ENCODE measurements at regions not wholly inside any gene's neighbourhood (a gene's known extent, or its start where the extent isn't known, plus 50 kb on each side); places are given as distances from the start of the nearest gene placed in this dataset.
"Not testable (repeated sequence)": the region's sequence is repeated elsewhere in the genome, so short reads cannot be mapped to it uniquely, and the experiment has no call there.

DNA sequence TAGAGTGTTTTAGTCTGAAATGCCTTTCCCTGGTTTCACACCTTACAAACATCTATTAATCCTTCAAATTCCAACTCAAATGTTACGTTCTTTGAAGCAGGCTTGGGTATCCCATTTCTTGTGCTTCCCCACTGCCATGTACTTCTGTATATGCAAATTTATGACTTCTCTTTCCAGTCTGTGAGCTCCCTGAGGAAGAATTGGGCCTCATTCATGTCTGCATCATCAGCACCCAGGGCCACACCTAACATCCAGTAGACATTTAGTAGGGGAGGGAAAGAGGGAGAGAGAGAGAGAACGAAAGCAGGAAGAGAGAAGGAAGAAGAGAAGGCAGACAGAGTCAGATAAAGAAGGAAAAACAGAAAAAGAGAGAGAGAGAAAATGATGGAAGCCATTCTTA is 53.3 kb upstream of the KY start:
- no peak for DNase-seq

DNA sequence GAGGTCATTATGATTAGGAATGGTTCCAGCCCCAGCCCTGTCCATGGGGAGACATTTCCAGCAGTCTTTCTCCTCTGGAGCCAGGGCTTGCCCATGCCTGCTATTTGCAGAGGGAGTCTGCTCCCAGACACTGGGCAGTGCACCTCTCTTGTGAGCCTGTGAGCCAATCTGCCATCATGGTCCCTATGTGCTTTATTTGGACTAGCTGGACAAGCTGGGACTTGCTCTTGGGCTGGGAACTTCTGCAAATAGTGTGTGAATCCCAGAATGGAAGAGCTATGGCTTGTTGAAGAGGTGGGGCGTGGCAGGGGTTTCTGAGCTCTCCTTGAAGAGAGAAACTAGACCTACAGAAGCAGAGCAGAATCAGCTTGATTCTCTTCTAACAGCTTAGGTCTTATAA is 53.7 kb upstream of the KY start:
- no peak for DNase-seq

- DNase-seq = peak; percentile 79
Measured at GRCh38 chr3:134707908-134708597, 57.2 kb upstream of the KY start.

DNA sequence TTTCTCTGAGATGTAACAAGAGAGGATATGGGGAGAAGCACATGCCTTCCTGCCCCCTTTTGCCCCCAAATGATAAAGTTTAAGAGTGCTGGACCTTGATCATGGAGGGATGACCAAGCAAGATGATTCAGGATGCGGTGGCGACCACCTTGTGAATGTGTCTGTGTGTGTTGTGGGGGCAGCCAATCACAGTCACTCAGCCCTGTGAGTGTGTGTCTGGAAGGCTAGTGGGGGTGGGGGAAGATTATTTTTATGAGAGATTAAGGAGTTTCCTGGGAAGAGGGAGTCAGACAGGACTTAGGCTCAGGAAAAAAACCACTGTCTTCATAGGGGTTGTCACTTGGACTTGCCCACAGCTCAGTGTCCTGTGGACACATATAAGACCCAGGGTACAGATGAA is 57.8 kb upstream of the KY start:
- DNase-seq = peak; percentile 58

DNA sequence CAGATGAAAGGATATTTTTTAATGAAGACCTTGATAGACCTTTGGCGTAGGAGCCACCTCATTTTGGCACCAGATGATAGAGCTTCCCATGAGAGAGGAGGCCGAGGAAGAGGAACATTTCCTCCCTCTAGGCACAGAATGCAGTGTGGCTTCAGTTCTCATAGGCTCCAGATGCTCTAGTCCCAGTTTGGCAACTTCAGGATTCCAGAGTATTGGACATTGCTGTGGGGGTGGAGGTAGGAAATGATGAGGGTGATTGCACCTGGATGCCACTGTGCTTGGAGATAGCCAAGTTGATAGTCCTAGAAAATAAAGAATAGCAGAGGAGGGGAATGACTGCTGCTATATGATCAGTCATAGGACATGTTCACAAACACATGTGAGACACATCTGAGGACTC is 58.3 kb upstream of the KY start:
- no peak for DNase-seq

GRCh38 chr3:134709561-134710312 is 58.9 kb upstream of the KY start:
- peak; percentile 72 for DNase-seq

DNA sequence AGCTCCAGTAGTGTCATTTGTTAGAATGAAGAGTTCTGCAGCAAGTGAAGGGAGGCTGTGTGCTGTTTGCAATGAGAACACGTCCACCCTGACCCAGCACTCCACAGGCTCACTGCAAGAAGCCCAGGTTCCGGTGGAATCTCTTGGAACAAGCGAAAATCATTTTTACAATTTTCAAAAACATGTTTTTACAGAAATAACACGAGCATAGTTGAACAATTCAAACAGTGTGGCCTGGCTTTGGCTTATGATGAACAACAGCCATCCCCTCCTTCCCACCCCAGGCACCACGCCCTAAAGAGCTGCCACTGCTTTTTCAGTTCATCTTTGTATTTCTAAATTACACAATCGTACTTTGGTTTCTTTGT is 59.5 kb upstream of the KY start:
- no peak for DNase-seq

- peak; percentile 55 for DNase-seq
Measured at GRCh38 chr3:134711284-134711683, 60.5 kb upstream of the KY start.

- DNase-seq = no peak
Measured at GRCh38 chr3:134713671-134714070, 62.8 kb upstream of the KY start.

- peak; percentile 88 for DNase-seq
Measured at GRCh38 chr3:134718726-134719125, 67.9 kb upstream of the KY start.

- DNase-seq = peak; percentile 11
Measured at GRCh38 chr3:134721214-134721613, 70.4 kb upstream of the KY start.

- no peak for DNase-seq
Measured at GRCh38 chr3:134722969-134723368, 72.1 kb upstream of the EPHB1 start.

- no peak for DNase-seq
Measured at GRCh38 chr3:134729649-134730048, 65.4 kb upstream of the EPHB1 start.

DNA sequence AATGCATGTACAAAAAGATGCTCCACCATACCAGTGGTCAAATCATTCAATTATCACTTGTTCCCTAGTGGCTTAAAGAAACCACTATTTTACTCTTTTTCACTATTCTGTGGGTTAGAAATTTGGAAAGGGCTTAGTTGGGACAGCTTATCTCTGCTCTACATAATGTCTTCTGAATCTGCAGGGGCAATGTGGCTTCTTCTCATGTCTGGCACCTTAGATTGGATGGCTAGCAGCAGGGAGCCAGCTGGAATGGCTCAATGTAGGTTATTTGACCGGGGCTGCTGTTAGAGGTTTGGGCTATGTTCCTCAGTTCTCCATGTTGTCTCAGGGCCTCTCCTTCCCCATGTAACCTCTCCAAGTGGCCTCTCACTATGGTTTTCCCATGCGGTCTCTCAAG is 57.5 kb upstream of the EPHB1 start:
- no peak for DNase-seq

DNA sequence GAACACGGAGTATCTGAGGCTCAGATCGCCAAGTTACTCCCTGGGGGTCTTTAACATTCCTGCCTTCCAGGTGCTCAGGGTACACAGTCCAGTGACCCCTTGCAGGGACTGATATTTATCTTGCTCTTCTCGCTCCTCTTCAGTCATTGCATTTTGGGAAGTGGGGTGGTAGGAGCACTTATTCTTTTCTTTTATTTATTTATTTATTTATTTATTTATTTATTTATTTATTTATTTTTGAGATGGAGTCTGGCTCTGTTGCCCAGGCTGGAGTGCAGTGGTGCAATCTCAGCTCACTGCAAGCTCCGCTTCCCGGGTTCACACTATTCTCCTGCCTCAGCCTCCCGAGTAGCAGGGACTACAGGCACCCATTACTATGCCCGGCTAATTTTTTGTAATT is 55.0 kb upstream of the EPHB1 start:
- not testable (repeated sequence) for DNase-seq

DNA sequence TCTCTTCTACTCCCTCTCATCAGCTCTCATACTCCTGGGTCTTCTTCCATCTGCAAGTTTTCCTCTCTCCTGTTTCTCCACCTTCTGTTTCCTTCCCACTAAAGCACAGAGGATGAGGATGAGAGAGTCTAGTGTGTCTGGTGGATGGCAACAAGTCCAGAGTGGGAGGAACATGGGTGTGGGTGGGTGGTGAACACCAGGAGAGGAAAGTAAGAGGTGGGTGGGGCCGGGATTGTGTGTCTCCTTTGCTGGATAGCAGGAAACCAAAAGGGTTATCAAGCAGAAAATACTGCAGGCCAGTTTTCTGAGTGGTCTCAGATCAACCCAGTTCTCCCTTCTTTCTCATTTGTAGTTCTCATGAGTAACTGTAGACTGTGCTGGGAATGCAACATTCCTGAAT is 52.9 kb upstream of the EPHB1 start:
- no peak for DNase-seq

- DNase-seq = no peak
Measured at GRCh38 chr3:134743006-134743405, 52.1 kb upstream of the EPHB1 start.
